GM18909 (cell line): ENCODE measurements at regions not wholly inside any gene's neighbourhood (a gene's known extent, or its start where the extent isn't known, plus 50 kb on each side); places are given as distances from the start of the nearest gene placed in this dataset.
"Not testable (repeated sequence)": the region's sequence is repeated elsewhere in the genome, so short reads cannot be mapped to it uniquely, and the experiment has no call there.

Experiments used
- ATAC-seq: cut with Tn5 transposase; IDR thresholded peaks from one replicate; pipeline ENCODE4 v1.9.1; 2021; ENCODE audit warnings: mild to moderate bottlenecking; ENCODE audit not compliant: unreplicated experiment, poor library complexity

DNA sequence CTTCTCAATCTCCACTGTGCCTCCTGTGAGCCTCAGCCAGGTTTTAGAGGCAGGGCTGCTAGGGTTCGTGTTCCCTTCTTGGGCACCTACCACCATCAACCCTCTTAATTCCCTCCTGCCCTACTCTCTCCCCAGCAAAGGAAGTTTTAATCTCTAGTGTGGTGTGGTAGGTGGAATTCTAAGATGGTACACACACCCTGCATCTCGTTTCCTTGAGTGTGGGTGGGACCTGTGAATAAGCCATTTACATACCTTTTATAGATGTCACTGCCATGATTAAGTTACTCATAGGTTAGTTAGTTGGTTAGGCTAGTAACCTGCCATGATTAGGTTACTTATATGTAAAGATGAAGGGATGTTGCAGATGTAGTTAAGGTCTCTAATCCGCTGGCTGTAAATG lies 114.8 kb upstream of the VRK1 start:
- no peak for ATAC-seq

DNA sequence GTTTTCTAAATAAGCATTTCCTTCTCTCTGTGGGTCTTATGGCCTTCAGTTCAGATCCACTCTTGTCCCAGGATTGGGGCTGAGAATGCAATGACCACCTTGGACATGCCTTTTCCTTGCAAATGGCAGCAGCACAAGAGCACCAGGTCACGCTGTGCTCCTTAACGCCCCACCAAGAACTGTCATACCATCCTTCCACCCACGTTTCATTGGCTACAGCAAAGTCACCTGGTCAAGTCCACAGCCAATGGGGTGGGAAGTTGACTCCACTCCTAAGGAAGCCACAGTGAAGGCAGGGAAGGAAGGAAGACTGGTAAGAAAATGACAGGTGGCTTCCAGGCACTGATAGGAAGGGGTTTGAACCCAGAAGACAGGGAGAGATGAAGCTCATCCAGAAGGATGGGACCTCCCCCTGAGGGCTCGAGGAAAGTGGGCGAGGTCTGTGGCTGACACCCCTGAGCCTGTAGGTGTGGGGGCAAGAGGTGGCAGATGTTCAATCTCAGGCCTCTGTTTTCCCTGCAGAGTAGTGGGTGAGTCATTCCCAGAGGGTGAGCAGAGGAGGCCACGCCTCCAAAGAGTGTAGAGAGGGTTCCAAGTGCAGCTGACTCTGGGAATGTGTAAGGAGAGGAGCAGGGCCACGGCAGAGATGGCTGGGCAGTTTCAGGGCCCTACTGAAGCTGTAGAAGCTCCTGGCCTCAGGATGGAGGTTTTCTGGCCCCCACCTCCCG lies 113.5 kb upstream of the VRK1 start:
- ATAC-seq = no peak

DNA sequence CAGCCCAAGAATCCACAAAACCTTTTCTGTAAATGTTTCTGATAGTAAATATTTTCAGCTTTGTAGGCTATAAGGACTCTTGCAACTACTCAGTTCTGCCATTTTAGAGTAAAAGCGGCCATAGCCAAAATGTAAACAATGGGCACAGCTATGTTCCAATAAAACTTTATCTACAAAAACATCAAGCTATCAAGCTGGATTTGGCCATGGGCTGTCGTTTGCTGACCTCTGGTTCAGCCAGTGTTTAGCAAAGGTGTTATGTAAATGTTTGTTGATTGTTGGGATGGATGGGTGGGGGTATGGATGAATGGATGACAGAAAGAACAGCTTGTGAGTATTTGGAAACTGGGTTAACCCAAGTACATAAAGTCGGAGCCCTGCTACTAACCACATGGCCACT lies 111.1 kb upstream of the VRK1 start:
- no peak for ATAC-seq

DNA sequence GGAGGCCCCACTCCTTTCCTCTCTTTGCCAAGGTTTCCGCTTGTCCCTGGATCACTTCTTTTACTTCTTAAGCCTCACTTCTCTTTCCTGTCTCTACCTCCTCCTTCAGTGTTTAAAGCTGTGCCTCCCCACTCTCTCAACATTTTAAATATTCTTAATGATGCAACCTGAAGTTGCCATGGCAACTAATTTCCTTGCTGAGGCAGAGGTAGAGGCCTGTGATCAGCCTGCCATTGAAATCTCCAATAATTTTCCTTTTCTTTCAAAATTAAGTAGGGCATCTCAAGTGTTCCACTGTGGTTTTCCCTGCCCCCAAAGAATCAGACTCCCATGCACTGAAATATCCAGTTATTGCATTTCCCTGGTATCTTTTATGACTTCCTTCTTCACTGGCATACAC lies 108.6 kb upstream of the VRK1 start:
- no peak for ATAC-seq

DNA sequence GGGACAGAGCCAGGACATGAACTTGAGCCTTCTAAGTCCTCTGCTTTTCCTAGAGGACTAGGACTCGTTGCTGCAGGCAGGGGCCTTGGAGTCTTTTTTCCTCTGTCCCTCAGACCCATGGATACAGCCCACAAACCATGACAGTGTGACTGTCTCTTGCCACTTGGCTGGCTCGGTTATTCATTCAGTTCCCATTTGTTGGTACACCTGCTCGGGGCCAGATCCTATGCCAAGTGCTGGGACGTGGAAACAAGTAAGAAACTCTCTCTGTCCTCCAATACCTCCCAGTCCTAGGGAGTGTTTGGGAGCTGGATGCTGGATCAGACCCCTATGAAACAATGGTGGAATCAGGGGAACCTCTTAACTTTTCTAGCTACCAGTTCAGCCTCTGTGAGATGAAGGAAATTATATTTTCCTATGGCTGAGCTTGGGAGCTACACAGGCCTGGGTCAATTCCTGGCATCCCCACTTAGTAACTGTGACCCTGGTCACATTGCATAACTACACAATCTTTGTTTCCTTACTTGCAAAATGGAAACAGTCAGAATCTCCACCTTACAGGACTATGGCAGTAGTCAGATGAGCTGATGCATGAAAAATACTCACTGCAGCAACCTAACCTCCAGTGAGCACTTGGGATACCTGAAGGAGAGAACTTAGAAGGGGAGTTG lies 106.3 kb upstream of the VRK1 start:
- ATAC-seq = no peak

DNA sequence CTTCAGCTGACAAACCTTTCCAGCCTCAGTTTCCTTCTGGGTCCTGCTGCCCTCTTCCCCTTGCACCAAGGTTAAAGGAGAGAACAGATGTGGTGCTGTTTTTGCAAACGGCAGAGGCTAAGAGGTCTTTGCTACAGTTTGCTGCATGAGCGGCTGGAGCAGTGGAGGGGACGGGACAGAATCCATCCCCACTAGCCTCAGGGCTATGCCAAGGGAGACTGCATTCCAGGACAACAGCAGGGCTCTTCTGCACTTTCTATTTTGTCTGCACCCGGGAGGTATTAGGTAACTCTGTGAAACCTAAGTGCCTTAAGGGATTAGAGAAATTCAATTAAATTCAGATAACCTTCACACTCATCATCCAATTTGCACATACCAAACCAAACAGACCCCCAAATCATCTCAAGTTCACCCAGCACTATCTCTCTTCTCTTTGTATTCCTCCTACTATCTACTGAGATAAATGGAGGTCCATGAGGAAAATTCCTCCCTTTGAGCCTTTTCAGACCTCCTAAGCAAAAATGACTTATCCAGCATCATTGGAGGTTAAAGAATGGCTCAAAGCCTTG lies 103.8 kb upstream of the VRK1 start:
- no peak for ATAC-seq

DNA sequence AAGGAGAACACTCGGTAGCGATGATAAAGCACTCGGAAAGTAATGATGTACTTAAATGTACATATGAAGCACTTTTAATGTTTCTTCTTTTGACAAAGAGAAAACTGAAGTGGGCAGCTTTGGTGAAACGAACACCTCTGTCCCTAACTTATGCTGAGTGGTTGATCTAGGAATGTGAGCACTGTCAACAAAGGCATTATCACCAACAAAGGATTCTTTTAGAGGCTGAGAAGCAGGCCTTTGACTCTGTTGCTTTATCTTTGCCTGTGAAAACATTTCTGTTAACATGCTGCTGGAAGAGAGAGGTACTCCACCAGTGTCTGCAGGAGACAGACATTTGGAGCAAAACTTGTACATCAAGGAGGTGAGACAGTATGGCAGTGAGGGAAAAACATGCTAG lies 103.2 kb upstream of the VRK1 start:
- no peak for ATAC-seq

DNA sequence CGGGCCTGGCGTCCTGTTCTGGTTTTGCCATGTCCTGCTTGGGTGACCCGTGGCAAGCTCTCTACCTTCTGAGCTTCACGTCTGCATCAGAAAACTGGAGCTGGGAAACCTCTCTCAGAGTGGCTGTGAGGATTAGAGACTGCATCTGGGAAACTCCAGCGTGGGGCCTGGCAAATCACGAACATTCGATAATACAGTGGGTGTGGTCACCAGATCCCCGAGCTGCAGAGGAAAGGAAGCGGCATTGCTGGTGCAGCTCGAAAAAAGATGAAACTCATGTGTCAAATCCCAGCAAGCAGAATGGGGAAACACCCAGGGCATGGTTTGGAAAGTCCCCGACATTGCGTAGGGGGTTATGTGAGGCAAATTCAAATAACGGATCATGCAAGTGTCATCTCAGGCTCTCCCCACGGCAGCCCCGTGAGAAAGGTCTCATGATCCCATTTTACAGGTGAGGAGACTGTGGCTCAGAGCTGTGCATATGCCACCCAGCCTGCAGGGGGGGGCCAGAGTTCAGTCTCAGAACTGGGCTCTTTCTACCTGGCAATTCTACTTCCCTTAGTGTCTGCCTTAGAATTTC lies 98.1 kb upstream of the VRK1 start:
- no peak for ATAC-seq

DNA sequence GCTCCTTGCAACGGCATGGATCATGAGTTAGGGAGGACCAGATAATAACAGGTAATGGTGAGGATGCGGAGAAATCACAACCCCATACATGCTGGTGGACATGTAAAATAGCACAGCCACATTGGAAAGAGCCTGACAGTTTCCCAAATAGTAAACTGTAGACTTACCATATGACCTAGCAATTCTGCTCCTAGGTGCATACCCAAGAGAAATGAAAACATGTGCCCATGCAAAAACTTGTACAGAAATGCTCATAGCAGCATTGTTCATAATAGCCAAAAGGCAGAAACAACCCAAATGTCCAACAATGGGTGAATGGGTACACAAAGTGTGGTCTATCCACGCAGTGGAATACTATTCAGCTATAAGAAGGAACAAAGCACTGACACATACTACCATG lies 97.5 kb upstream of the VRK1 start:
- no peak for ATAC-seq

DNA sequence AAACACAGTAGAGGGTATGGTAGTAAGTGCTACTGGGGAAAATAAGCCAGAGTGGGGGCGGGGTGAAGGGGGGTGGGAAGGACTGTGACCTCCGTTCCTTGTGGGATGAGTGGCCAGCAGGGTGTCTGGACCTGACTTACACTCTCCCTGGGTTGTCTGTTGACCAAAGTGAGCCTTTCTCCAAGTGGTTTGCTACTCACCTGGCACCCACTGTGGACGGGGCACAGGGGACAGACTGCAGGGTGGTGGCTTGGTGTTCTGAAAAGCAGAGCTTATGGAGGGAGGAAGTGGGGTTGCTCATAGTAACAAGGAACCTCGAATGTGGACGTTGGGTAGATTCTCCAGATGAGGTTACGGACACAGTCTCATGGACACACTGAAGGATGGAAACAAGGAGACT lies 94.4 kb upstream of the VRK1 start:
- ATAC-seq = no peak

DNA sequence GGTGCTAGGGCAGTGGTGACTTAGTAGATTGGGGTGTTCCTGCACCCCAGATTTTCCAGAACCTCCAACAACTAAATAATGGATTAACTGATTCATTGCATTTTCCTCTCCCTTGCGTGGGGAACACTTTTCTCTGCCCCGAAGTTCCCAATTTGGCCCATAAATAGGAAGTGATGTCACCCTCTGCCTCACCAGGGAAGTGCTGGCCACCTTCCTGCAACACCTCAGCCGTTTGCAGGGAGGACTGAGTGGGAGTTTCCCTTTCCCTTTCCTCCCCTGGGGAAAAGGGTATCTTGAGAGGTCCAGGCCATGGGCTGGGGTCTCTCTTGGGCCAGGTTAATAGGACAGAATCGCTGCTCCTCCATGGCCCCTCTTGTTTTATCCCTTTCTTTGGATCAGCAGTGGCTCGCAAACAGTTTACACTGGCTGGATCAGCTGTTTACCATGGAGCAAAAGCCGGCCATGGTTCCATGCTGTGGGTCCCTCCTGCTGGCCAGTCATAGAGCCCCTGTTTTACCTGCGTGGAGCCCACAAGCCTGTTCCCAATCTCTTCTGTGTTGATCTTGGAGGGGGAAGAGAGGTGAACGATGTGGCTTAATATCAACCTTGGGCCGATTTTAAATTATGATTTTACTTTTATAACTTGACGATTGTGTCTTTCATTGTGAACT lies 91.6 kb upstream of the VRK1 start:
- no peak for ATAC-seq

DNA sequence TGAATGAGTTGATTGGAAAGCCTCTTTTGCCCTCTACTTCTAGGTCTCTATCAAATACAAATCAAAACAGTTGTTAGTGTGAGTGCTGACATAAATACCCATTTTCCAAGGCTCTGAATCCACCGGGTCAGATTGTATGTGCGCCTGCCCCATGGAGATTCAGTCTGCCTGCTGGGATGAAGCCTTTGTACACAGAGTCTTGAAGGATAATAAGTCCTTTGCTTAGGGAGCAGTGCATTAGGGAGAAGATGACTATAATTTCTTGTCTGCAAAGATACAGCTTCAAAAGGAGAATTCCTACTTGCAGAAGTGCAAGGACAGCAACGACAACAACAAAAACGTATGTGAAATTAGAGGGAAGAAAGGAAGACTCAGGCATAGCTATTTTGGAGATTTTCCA lies 90.3 kb upstream of the VRK1 start:
- no peak for ATAC-seq

DNA sequence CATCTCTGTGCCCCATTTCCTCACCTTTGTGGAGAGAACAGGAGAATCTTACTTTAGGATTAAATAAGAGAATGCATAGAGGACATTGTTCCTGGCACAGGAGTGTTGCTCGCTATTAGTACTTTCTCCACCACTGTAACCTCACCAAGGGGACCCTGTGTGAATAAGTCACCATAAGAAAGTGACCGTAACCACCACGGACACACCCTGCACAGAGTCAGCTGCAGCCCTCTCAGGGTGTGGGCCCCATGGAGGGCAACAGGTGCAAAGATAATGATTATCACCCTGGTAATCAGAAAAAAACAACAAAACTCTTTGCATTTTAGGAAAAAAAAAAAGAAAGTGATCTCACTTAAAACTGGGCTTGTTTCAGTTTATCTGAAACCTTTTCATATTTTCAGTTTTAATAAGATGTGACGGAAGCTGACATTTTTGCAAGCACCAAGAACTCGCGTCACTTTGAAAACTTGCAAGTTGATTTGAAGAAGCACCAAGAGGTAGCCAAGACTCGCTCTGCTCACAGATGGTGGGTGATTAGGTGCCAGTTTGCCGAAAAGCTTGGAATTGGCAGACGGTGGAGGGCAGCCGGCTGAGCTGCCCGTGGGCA lies 87.0 kb upstream of the VRK1 start:
- peak; percentile 76 for ATAC-seq

DNA sequence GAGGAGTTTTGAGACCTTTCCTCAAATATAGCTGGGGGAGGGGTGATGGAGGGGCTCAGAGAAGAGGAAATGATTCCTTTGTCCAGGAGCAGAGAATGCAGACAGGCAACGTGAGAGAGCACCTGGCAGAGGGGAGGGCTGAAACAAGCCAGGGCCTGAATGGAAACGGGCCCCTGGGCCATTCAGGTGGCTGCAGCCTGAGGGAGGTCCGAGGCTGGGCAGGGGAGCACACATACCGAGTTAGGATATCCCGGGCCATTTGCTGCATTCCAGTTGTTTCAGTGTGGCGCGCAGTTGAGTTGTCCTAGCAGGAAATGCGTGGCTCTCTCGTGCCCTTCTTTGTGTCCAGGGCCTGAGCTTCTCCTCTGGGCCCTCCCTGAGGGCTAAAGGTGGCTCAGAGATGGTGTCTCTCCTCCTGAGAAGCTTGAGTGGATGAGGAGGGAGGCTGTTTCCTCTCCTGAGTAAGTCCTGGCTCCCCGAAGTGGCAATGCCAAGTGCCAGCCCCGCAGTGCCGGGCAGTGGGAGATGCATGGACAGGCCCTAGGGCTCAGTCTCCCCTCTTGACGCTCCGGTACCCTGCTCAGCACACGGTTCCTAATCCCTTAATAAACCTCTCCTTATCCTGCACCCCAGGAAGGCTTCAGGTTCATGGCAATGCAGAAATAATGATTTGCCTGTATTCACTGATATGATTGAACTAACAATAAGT lies 85.5 kb upstream of the VRK1 start:
- no peak for ATAC-seq

DNA sequence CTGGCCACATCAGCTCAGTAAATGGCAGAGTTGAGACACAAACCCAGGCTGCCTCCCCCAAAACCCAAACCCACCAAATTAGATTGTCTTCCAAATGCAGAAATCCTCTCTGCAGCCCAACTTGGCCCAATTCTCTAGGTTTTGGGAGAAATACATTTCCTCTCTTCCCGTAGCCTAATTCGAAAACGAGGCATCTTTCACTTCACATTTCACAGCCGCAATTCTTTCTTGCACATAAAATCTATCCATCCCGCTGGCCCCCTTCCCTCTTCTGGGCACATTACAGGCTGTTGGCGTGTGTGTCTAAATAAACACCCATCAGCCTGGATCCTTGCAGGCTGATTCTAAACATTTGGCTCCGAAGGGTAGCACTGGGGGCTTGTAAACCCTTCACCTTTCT lies 83.8 kb upstream of the VRK1 start:
- ATAC-seq = no peak

DNA sequence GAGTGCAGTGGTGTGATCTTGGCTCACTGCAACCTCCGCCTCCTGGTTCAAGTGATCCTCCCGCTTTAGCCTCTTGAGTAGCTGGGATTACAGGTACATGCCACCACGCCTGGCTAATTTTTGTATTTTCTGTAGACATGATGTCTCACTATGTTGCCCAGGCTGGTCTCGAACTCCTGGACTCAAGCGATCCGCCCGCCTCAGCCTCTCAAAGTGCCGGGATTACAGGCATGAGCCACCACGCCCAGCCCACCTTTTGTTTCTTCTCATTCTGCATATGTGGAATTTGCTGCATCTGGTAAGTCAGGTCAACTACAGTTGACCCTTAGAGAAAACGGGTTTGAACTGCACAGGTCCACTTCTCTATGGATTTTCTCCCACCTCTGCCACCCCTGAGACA lies 82.6 kb upstream of the VRK1 start:
- ATAC-seq = not testable (repeated sequence)

DNA sequence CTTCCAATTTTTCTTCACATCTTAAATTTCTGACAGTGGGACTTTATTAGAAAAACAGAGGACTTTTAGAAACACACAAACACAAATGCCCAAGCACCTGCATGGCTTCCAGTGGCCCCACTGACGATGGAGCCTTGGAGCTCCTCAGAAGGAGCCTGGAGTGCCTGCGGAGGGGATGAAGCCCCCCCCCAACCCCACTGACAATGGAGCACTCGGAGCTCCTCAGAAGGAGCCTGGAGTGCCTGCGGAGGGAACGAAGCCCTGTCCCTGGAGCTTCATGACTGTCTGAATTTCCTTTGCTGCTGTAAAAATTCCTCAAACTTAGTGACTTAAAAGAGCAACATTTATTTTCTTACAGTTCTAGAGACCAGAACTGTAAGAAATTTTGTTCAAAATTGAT lies 80.1 kb upstream of the VRK1 start:
- ATAC-seq = no peak

DNA sequence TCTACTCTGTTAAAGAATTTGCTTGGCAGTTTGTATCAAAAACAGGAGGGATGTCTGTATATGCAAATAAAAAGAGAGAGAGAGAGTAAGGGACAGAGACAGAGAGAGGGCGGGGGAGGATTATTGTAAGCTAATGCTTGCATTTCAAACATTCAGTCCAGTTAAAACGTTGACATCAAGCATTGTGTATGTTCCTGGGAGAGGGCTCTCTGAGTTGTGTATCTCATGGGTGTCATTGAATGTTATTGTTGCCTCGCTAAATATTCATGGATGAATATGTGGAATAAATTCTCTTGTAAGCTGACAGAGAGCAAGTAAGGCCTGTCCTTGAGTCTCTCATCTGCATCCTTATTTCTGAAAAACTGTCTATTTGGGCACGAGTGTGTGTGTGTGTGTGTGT lies 78.8 kb upstream of the VRK1 start:
- no peak for ATAC-seq

DNA sequence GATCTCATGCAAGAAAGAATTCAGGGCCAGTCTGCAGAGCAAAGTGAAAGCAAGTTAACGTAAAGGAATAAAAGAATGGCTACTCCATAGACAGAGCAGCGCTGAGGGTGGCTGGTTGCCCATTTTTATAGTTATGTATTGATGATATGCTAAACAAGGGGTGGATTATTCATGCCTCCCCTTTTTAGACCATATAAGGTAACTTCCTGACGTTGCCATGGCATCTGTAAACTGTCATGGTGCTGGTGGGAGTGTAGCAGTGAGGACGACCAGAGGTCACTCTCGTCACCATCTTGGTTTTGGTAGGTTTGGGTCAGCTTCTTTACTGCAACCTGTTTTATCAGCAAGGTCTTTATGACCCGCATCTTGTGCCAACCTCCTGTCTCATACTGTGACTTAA lies 76.5 kb upstream of the VRK1 start:
- ATAC-seq = not testable (repeated sequence)

DNA sequence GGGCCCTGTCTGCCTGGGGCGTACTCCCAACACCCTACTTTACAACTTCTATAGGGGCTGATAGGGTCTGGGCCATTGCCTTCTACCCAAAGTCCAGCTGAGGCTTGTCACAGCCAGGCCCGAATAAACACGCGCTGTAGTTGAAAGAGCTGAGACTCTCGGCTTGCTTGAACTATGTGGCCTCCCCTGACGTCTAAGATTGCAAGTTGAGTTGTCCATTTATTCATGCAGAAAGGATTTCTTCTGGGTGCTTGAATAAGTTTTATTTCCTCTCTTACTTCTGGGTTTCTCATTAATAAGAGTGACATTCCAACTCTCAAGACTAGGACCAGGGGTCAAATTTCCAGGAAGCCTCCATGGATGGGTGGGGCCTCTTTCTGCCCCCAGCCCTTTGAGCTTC lies 74.4 kb upstream of the VRK1 start:
- ATAC-seq = no peak
